GM10266 (cell line): ENCODE measurements at regions not wholly inside any gene's neighbourhood (a gene's known extent, or its start where the extent isn't known, plus 50 kb on each side); places are given as distances from the start of the nearest gene placed in this dataset.

ENCODE experiments used
- DNase-seq: peaks from one replicate; pipeline ENCODE4 v3.0.0; 2012; ENCODE audit errors: extremely low spot score
- TF ChIP-seq, protein P1 (sequence below): IDR thresholded peaks from 2 replicates; pipeline ENCODE4 v1.5.1; 2012; ENCODE audit warnings: mild to moderate bottlenecking, low read depth; ENCODE audit not compliant: control insufficient read depth, insufficient read depth; ENCODE audit errors: missing control alignments

DNA sequence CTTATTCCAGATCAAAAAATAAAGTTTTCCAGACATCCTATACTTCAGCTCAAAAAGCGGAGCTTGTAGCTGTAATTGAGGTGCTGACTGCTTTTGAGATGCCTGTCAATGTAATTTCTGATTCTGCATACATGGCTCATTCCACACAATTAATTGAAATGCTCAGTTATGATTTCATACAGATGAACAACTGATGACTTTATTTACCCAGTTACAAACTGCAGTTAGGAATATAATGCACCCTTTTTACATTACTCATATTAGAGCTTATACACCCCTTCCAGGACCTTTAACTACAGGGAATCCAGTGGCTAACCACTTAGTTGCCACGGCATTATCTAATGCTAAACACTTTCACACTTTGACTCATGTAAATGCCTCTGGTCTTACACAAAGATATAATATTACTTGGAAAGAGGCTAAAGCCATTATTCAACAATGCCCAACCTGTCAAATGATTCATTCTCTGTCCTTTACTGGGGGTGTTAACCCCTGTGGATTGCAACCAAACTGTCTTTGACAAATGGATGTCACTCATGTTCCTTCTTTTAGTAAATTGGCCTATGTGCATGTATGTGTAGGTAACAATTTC, 147.3 kb downstream of the ZNF33B start:
- TF ChIP-seq, protein P1, sequence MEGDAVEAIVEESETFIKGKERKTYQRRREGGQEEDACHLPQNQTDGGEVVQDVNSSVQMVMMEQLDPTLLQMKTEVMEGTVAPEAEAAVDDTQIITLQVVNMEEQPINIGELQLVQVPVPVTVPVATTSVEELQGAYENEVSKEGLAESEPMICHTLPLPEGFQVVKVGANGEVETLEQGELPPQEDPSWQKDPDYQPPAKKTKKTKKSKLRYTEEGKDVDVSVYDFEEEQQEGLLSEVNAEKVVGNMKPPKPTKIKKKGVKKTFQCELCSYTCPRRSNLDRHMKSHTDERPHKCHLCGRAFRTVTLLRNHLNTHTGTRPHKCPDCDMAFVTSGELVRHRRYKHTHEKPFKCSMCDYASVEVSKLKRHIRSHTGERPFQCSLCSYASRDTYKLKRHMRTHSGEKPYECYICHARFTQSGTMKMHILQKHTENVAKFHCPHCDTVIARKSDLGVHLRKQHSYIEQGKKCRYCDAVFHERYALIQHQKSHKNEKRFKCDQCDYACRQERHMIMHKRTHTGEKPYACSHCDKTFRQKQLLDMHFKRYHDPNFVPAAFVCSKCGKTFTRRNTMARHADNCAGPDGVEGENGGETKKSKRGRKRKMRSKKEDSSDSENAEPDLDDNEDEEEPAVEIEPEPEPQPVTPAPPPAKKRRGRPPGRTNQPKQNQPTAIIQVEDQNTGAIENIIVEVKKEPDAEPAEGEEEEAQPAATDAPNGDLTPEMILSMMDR: no peak
- DNase-seq: no peak

DNA sequence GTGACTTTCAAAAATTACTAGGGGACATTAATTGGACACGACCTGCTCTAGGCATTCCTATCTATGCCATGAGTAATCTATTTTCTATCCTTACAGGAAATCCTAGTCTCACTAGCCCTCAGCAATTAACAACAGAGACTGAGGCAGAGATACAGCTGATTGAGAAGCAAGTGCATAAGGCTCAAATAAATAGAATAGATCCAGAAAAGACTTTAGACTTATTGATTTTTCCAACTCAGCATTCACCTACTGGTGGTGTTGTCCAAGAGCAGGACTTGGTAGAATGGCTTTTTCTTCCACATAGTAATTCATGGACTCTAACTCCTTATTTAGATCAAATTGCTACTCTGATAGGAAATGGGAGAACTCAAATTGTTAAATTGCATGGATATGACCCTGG, 148.0 kb downstream of the ZNF33B start:
- TF ChIP-seq, protein P1: no peak
- DNase-seq: no peak

DNA sequence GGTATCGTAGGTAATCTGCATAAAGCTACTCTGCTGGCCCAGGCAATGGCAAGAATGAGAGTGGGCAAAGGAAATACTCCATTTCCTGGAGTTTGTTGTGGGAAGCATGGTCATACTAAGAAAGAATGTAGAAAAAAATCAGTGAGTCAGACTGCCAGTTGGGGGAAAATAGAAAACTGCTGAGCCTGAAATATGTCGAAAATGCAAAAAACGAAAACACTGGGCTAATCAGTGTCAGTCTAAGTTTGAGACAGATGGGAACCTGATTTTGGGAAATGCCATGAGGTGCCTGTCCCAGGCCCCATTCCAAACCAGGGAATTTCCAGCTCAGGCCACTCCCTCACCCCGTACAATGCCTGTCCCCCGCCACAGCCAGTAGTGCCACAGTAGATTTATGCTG, 150.0 kb downstream of the ZNF33B start:
- no peak for DNase-seq
- TF ChIP-seq, protein P1: no peak

DNA sequence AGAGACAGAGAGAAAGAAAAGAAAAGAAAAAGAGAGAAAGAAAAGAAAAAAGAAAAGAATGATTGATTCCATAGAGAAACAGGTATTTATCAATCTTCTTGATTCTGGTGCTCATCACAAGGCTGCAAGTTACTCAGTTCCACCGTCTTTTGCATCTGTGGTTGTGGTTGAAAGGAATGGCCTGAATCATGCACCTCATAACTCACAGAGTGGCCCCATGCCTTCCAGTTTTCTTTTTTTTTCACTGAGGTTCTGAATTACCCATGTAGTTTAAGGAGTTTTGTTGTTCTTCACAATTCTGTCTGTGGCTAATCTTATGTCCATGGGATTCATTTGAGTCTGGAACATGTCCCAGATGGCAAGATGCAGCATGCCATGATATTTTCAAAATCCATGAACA, 156.0 kb downstream of the ZNF33B start:
- DNase-seq: no peak

DNA sequence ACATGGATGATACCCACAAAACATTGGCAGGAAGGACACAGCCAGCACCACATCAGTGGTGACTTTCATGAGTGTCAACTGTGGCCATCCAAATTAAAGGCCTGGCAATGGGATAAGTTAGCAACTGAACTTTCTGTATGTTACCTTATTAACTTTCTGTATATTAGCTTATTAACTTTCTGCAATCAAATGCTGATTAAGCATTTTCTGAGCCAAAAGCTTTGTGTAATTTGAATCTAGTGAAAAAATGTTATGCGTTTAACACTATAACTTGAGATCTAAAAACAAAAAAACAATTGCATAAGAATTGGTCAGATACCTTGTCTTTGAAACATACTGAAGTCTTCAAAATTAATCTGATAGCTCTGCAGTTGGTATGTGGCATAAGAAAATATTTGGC, 159.3 kb downstream of the ZNF33B start:
- no peak for DNase-seq
- TF ChIP-seq, protein P1: no peak

More for the DNA sequence above, 156.0 kb downstream of the ZNF33B start:
- TF ChIP-seq, protein P1: no peak

DNA sequence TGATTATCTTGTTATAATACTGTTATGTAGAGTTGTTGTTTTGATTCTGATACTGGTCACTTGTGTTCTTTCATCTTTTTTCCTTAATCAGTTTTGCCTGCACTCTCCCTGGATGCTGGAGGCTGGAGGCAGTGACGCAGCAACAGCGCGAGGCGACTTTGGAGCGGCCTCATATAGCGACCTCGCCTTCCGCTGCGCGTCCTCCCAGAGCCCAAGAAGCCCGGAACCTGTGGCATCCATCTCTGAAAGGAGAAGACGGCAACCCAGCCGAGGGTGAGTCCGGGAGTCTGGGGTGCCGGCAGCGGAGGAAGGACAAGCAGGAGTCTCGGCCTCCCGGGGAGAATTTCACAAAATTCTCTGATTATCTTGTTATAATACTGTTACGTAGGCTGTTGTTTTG, 161.2 kb downstream of the ZNF33B start:
- TF ChIP-seq, protein P1: no peak
- no peak for DNase-seq

DNA sequence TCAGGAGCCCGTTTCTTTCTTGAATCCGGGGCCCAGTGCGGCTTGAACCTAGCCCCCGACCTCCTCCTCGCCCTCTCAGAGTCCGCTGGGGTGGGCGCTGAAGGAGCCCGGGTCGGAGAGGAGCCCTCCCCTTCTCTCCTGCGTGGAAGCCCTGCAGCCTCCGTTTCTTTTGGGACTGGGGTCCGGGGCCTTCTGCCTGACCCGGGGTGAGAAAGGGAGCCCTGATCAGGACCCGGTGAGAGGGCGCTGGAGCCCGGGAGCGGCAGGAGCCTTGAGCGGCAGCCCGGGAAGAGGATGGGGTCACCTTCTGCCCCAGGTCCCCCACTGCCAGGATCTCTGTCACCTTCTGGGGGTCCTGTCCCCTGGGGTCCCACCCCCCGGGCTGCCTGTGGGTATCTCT, 162.3 kb downstream of the ZNF33B start:
- no peak for DNase-seq
- TF ChIP-seq, protein P1: no peak
